Fibroblast of villous mesenchyme (primary cell): ENCODE measurements at regions not wholly inside any gene's neighbourhood (a gene's known extent, or its start where the extent isn't known, plus 50 kb on each side); places are given as distances from the start of the nearest gene placed in this dataset.
"Not testable (repeated sequence)": the region's sequence is repeated elsewhere in the genome, so short reads cannot be mapped to it uniquely, and the experiment has no call there.

ENCODE experiments used
- DNase-seq: peaks from one replicate; pipeline ENCODE4 v3.0.0-alpha.2; 2010; ENCODE audit warnings: low read depth
- H3K4me3 ChIP-seq: 2 replicates; pipeline ENCODE4 v1.5.1; 2011; ENCODE audit warnings: low read depth, mild to moderate bottlenecking, low read length
- CTCF ChIP-seq: IDR thresholded peaks from 2 replicates; pipeline ENCODE4 v1.5.1; 2012; ENCODE audit warnings: low read depth, mild to moderate bottlenecking, low read length; ENCODE audit not compliant: insufficient read depth

GRCh38 chr12:69042557-69042956 is 109.6 kb upstream of the CPM start:
- DNase-seq, result no peak
- TF ChIP-seq CTCF, result no peak

GRCh38 chr12:69042970-69043369 is 110.0 kb upstream of the CPM start:
- H3K4me3 ChIP-seq, result no peak overlapping the region
- no peak for DNase-seq
- TF ChIP-seq CTCF, result no peak

More at GRCh38 chr12:69042557-69042956, 109.6 kb upstream of the CPM start:
- no peak overlapping the region for H3K4me3 ChIP-seq

- no peak for DNase-seq
- TF ChIP-seq CTCF, result no peak
- no peak overlapping the region for H3K4me3 ChIP-seq
These were observed 111.9 kb upstream of the CPM start for GRCh38 chr12:69044887-69045286.

- no peak for DNase-seq
- H3K4me3 ChIP-seq, result no peak overlapping the region
- TF ChIP-seq CTCF, result no peak
These were observed 112.5 kb upstream of the CPM start for GRCh38 chr12:69045430-69045829.

GRCh38 chr12:69046363-69046762 is 113.4 kb upstream of the CPM start:
- no peak for TF ChIP-seq CTCF

GRCh38 chr12:69046920-69047319 is 113.9 kb upstream of the CPM start:
- DNase-seq, result no peak
- no peak overlapping the region for H3K4me3 ChIP-seq
- no peak for TF ChIP-seq CTCF

More at GRCh38 chr12:69046363-69046762, 113.4 kb upstream of the CPM start:
- H3K4me3 ChIP-seq, result no peak overlapping the region
- DNase-seq, result no peak

GRCh38 chr12:69047990-69048389 is 115.0 kb upstream of the CPM start:
- TF ChIP-seq CTCF, result no peak
- no peak overlapping the region for H3K4me3 ChIP-seq
- no peak for DNase-seq

- not testable (repeated sequence) for H3K4me3 ChIP-seq, DNase-seq
These were observed 116.9 kb upstream of the CPM start for GRCh38 chr12:69049855-69050254.
